ENCODE measurements at regions not wholly inside any gene's neighbourhood (a gene's known extent, or its start where the extent isn't known, plus 50 kb on each side); places are given as distances from the start of the nearest gene placed in this dataset.

GRCh38 chr6:143621876-143622605 is 55.7 kb upstream of the PHACTR2 start:
- H3K36me3 ChIP-seq (ENCODE audit: control insufficient read depth, insufficient read depth, low read length) = no peaks in the 10 kb centered on the region
- no peaks in the 10 kb centered on the region for H3K27me3 ChIP-seq (ENCODE audit: control insufficient read depth, insufficient read depth, low read length)
- H3K27ac ChIP-seq (ENCODE audit: low read length) = no peak overlapping the region
- WGBS (ENCODE audit: insufficient coverage, low lambda C conversion rate) = 60% methylated on average over 1 of the region's 7 CpGs
- H3K4me1 ChIP-seq (ENCODE audit: control insufficient read depth, insufficient read depth, low read length) = peaks cover 3% of the 10 kb centered on the region
- H3K4me3 ChIP-seq (ENCODE audit: low read length) = no peak overlapping the region
- H3K9me3 ChIP-seq (ENCODE audit: control insufficient read depth, low read depth, low read length) = no peaks in the 10 kb centered on the region
- DNase-seq = no peak

GRCh38 chr6:143621159-143621873 is 56.4 kb upstream of the PHACTR2 start:
- Histone ChIP-seq H3K4me3 (ENCODE audit: low read length) (no peak overlapping the region), H3K27me3 (ENCODE audit: control insufficient read depth, insufficient read depth, low read length) (no peaks in the 10 kb centered on the region), H3K4me1 (ENCODE audit: control insufficient read depth, insufficient read depth, low read length) (peaks cover 3% of the 10 kb centered on the region), H3K9me3 (ENCODE audit: control insufficient read depth, low read depth, low read length) (no peaks in the 10 kb centered on the region), H3K36me3 (ENCODE audit: control insufficient read depth, insufficient read depth, low read length) (no peaks in the 10 kb centered on the region), H3K27ac (ENCODE audit: low read length) (no peak overlapping the region)
- WGBS (ENCODE audit: insufficient coverage, low lambda C conversion rate) = no CpG with 5 or more reads among the region's 8 CpGs
- no peak for DNase-seq

- WGBS (ENCODE audit: insufficient coverage, low lambda C conversion rate) = no CpG with 5 or more reads among the region's 3 CpGs
- no peak overlapping the region for H3K4me3 ChIP-seq (ENCODE audit: low read length)
- no peaks in the 10 kb centered on the region for H3K36me3 ChIP-seq (ENCODE audit: control insufficient read depth, insufficient read depth, low read length)
- H3K27me3 ChIP-seq (ENCODE audit: control insufficient read depth, insufficient read depth, low read length) = no peaks in the 10 kb centered on the region
- H3K9me3 ChIP-seq (ENCODE audit: control insufficient read depth, low read depth, low read length) = no peaks in the 10 kb centered on the region
- H3K4me1 ChIP-seq (ENCODE audit: control insufficient read depth, insufficient read depth, low read length) = peaks cover 3% of the 10 kb centered on the region
- DNase-seq = no peak
- H3K27ac ChIP-seq (ENCODE audit: low read length) = no peak overlapping the region
These were observed 57.3 kb upstream of the PHACTR2 start for GRCh38 chr6:143620447-143620846.

- no peak overlapping the region for H3K27ac ChIP-seq (ENCODE audit: low read length)
- H3K4me3 ChIP-seq (ENCODE audit: low read length) = no peak overlapping the region
- no peak for DNase-seq
- 67% methylated on average over 4 of the region's 8 CpGs for WGBS (ENCODE audit: insufficient coverage, low lambda C conversion rate)
- H3K36me3 ChIP-seq (ENCODE audit: control insufficient read depth, insufficient read depth, low read length) = no peaks in the 10 kb centered on the region
- H3K9me3 ChIP-seq (ENCODE audit: control insufficient read depth, low read depth, low read length) = no peaks in the 10 kb centered on the region
- H3K4me1 ChIP-seq (ENCODE audit: control insufficient read depth, insufficient read depth, low read length) = peaks cover 3% of the 10 kb centered on the region
- H3K27me3 ChIP-seq (ENCODE audit: control insufficient read depth, insufficient read depth, low read length) = no peaks in the 10 kb centered on the region
These were observed 57.9 kb upstream of the PHACTR2 start for GRCh38 chr6:143619824-143620401.

- no peak overlapping the region for H3K27ac ChIP-seq (ENCODE audit: low read length)
- no peaks in the 10 kb centered on the region for H3K9me3 ChIP-seq (ENCODE audit: control insufficient read depth, low read depth, low read length)
- DNase-seq = no peak
- H3K4me3 ChIP-seq (ENCODE audit: low read length) = no peak overlapping the region
- no peaks in the 10 kb centered on the region for H3K36me3 ChIP-seq (ENCODE audit: control insufficient read depth, insufficient read depth, low read length)
- no peaks in the 10 kb centered on the region for H3K27me3 ChIP-seq (ENCODE audit: control insufficient read depth, insufficient read depth, low read length)
- H3K4me1 ChIP-seq (ENCODE audit: control insufficient read depth, insufficient read depth, low read length) = peaks cover 3% of the 10 kb centered on the region
- WGBS (ENCODE audit: insufficient coverage, low lambda C conversion rate) = no CpG with 5 or more reads among the region's 7 CpGs
These were observed 61.0 kb upstream of the PHACTR2 start for GRCh38 chr6:143616741-143617140.

- Histone ChIP-seq H3K27me3 (ENCODE audit: control insufficient read depth, insufficient read depth, low read length) (no peaks in the 10 kb centered on the region), H3K9me3 (ENCODE audit: control insufficient read depth, low read depth, low read length) (no peaks in the 10 kb centered on the region), H3K27ac (ENCODE audit: low read length) (no peak overlapping the region), H3K4me1 (ENCODE audit: control insufficient read depth, insufficient read depth, low read length) (peaks cover 3% of the 10 kb centered on the region), H3K36me3 (ENCODE audit: control insufficient read depth, insufficient read depth, low read length) (no peaks in the 10 kb centered on the region), H3K4me3 (ENCODE audit: low read length) (no peak overlapping the region)
- DNase-seq = no peak
- WGBS (ENCODE audit: insufficient coverage, low lambda C conversion rate) = no CpG with 5 or more reads among the region's 1 CpG
These were observed 62.0 kb upstream of the PHACTR2 start for GRCh38 chr6:143615785-143616184.

- H3K9me3 ChIP-seq (ENCODE audit: control insufficient read depth, low read depth, low read length) = no peaks in the 10 kb centered on the region
- DNase-seq = no peak
- H3K4me3 ChIP-seq (ENCODE audit: low read length) = no peak overlapping the region
- H3K36me3 ChIP-seq (ENCODE audit: control insufficient read depth, insufficient read depth, low read length) = no peaks in the 10 kb centered on the region
- no peak overlapping the region for H3K27ac ChIP-seq (ENCODE audit: low read length)
- H3K4me1 ChIP-seq (ENCODE audit: control insufficient read depth, insufficient read depth, low read length) = no peaks in the 10 kb centered on the region
- 100% methylated on average over 1 of the region's 1 CpG for whole genome bisulfite sequencing (ENCODE audit: insufficient coverage, low lambda C conversion rate)
- no peaks in the 10 kb centered on the region for H3K27me3 ChIP-seq (ENCODE audit: control insufficient read depth, insufficient read depth, low read length)
These were observed 63.5 kb upstream of the PHACTR2 start for GRCh38 chr6:143614235-143614634.

GRCh38 chr6:143613749-143614148 is 64.0 kb upstream of the PHACTR2 start:
- H3K36me3 ChIP-seq (ENCODE audit: control insufficient read depth, insufficient read depth, low read length) = no peaks in the 10 kb centered on the region
- DNase-seq = no peak
- H3K9me3 ChIP-seq (ENCODE audit: control insufficient read depth, low read depth, low read length) = no peaks in the 10 kb centered on the region
- no peaks in the 10 kb centered on the region for H3K27me3 ChIP-seq (ENCODE audit: control insufficient read depth, insufficient read depth, low read length)
- no peak overlapping the region for H3K27ac ChIP-seq (ENCODE audit: low read length)
- WGBS (ENCODE audit: insufficient coverage, low lambda C conversion rate) = 100% methylated on average over 1 of the region's 5 CpGs
- H3K4me3 ChIP-seq (ENCODE audit: low read length) = no peak overlapping the region
- no peaks in the 10 kb centered on the region for H3K4me1 ChIP-seq (ENCODE audit: control insufficient read depth, insufficient read depth, low read length)

GRCh38 chr6:143612186-143612585 is 65.6 kb upstream of the PHACTR2 start:
- no peak overlapping the region for H3K4me3 ChIP-seq (ENCODE audit: low read length)
- no peak overlapping the region for H3K27ac ChIP-seq (ENCODE audit: low read length)
- no peak for DNase-seq
- WGBS (ENCODE audit: insufficient coverage, low lambda C conversion rate) = 100% methylated on average over 1 of the region's 1 CpG
- H3K36me3 ChIP-seq (ENCODE audit: control insufficient read depth, insufficient read depth, low read length) = peaks cover 4% of the 10 kb centered on the region
- no peaks in the 10 kb centered on the region for H3K4me1 ChIP-seq (ENCODE audit: control insufficient read depth, insufficient read depth, low read length)
- no peaks in the 10 kb centered on the region for H3K27me3 ChIP-seq (ENCODE audit: control insufficient read depth, insufficient read depth, low read length)
- no peaks in the 10 kb centered on the region for H3K9me3 ChIP-seq (ENCODE audit: control insufficient read depth, low read depth, low read length)

GRCh38 chr6:143611580-143611979 is 66.2 kb upstream of the PHACTR2 start:
- H3K4me3 ChIP-seq (ENCODE audit: low read length) = no peak overlapping the region
- no peaks in the 10 kb centered on the region for H3K4me1 ChIP-seq (ENCODE audit: control insufficient read depth, insufficient read depth, low read length)
- no peaks in the 10 kb centered on the region for H3K27me3 ChIP-seq (ENCODE audit: control insufficient read depth, insufficient read depth, low read length)
- 100% methylated on average over 1 of the region's 5 CpGs for WGBS (ENCODE audit: insufficient coverage, low lambda C conversion rate)
- DNase-seq = no peak
- H3K36me3 ChIP-seq (ENCODE audit: control insufficient read depth, insufficient read depth, low read length) = peaks cover 4% of the 10 kb centered on the region
- H3K27ac ChIP-seq (ENCODE audit: low read length) = no peak overlapping the region
- H3K9me3 ChIP-seq (ENCODE audit: control insufficient read depth, low read depth, low read length) = no peaks in the 10 kb centered on the region

All from large intestine (tissue), 3 donors.